ENCODE measurements at regions not wholly inside any gene's neighbourhood (a gene's known extent, or its start where the extent isn't known, plus 50 kb on each side); places are given as distances from the start of the nearest gene placed in this dataset.

DNA sequence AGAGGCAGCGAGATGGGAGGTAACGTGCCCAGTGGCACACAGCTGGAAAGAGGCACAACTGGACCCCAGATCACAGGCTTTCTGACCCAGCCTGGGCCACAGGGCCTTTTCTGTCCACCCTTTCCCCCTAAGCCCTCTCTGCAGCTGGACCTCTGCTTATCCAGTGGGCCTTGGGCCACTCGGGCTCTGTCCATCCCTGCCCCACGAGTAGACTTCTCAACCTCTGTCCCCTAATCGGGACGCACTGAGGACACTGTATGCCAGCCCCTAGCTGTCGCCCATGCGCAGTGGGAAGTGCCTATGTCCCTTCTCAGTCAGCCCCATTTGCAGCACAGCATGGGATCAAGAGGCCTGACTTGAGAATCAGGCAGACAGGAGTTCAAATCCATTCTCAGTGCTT lies 65.6 kb upstream of the NEURL1B start:
- TF ChIP-seq, protein P1, sequence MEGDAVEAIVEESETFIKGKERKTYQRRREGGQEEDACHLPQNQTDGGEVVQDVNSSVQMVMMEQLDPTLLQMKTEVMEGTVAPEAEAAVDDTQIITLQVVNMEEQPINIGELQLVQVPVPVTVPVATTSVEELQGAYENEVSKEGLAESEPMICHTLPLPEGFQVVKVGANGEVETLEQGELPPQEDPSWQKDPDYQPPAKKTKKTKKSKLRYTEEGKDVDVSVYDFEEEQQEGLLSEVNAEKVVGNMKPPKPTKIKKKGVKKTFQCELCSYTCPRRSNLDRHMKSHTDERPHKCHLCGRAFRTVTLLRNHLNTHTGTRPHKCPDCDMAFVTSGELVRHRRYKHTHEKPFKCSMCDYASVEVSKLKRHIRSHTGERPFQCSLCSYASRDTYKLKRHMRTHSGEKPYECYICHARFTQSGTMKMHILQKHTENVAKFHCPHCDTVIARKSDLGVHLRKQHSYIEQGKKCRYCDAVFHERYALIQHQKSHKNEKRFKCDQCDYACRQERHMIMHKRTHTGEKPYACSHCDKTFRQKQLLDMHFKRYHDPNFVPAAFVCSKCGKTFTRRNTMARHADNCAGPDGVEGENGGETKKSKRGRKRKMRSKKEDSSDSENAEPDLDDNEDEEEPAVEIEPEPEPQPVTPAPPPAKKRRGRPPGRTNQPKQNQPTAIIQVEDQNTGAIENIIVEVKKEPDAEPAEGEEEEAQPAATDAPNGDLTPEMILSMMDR (IDR thresholded peaks at IDR 0.05), result no peak
- no peak for TF ChIP-seq POLR2A (IDR thresholded peaks at IDR 0.05)

Data from lower leg skin (tissue), 3 donors.